ENCODE measurements at regions not wholly inside any gene's neighbourhood (a gene's known extent, or its start where the extent isn't known, plus 50 kb on each side); places are given as distances from the start of the nearest gene placed in this dataset.
A peak's percentile ranks its signal among the peaks of the same experiment; 100 is the strongest.

- no peak for DNase-seq (ENCODE audit: low read depth)
Measured at GRCh38 chr2:52934920-52935640, 832.5 kb upstream of the CHAC2 start.

- peak; percentile 68 for DNase-seq (ENCODE audit: low read depth)
Measured at GRCh38 chr2:52934323-52934898, 833.2 kb upstream of the CHAC2 start.

- no peak for DNase-seq (ENCODE audit: low read depth)
Measured at GRCh38 chr2:52933878-52934277, 833.7 kb upstream of the CHAC2 start.

- DNase-seq (ENCODE audit: low read depth): no peak
Measured at GRCh38 chr2:52931660-52932059, 835.9 kb upstream of the CHAC2 start.

GRCh38 chr2:52929412-52929811 lies 838.2 kb upstream of the CHAC2 start:
- no peak for DNase-seq (ENCODE audit: low read depth)

- no peak for DNase-seq (ENCODE audit: low read depth)
Measured at GRCh38 chr2:52919673-52920072, 847.9 kb upstream of the CHAC2 start.

DNA sequence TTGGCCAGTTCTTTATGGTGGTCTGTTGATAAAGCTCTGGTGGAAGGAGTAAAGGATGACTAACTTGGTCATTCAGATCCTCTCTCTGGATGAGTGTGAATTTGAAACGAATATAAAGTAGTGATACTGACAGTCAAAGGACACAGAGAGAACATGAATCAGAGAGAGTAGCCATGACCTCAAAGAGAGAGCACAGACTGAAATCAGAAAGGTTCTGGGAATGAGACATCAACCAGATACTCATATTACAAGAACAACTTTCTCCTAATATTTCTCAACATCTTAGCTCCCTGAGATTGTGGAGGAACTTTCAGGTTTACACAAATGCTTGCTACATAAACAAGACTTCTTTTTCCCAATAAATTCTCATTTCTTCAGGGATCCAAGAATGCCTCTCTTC lies 849.1 kb upstream of the CHAC2 start:
- DNase-seq (ENCODE audit: low read depth): no peak

- DNase-seq (ENCODE audit: low read depth): no peak
Measured at GRCh38 chr2:52916981-52917380, 850.6 kb upstream of the CHAC2 start.

DNA sequence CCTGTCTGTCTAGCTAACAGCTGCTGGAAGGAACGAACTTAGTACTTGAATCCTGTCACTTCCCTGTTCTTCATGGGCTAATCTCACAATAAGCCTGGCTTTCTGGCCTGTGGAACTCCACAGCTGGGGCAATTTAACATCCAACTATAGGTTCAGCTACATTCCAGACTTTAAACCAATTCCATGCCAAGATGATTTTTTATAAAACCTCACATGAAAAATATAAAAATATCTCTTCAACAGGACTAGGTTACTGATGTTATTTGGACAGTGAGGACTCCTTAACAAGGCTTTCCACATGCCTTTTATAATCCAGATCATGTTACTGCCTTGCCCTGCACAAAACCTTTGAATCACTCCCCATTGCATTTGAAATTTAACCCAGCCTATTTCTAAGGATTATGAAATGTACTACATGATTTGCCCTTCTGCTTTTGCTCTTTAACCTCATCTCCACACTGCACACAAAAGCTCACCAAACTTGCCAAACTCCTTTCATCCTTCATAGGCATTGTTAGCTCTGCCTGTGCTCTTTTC lies 863.2 kb upstream of the CHAC2 start:
- DNase-seq (ENCODE audit: low read depth): no peak

DNA sequence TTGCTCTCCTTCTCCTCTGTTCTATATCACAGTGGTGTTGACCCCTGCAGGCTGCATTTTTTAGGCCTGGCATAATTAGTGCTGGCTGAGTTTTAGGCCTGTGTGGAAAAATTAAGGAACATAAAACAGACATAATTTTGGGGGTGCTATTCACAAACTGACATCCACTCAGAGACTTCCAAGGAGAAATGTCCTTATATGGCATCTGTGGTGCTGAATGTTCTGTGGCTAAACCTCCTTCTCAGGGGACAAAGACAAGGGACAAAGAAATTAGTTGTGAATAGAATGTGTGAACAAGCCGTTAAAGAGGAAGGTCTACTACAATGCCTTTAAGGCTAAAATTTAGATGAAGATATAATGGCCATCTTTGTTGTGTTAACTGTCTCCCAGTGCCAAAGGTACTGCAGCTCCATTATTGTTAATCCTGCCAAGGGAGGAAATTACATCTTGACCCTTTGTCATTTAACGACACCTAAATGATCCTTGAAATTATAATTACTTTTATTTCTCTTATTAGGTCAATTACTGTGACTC lies 870.0 kb upstream of the CHAC2 start:
- no peak for DNase-seq (ENCODE audit: low read depth)

DNA sequence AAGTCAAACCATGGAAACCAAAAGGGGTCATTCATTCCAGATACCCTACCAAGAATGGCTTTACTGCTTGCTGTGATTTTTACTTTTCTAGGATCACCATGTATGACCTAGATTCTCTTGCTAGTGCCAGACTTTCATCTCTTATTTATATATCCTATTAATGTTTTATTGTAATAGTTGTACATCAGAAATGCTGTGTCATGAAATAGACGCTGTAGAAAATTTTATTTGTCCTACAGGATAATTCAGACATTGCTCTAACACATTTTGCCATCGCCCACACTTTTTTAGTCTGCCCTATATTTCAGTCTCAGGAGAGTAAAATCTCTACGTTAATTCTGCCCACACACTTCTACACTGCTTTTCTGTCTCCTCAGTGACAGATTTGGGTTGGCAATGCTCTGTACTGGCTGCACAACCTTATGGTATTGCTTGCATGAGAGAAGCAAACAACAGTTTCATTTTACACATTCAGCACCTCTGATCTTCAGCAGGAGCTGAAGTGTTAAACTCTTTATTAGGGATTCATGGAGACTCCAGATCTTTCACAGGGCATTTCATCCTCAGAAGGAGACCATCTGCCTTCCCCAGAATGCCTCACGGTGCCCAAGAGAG lies 871.8 kb upstream of the CHAC2 start:
- no peak for DNase-seq (ENCODE audit: low read depth)

- no peak for DNase-seq (ENCODE audit: low read depth)
Measured at GRCh38 chr2:52886556-52886955, 881.0 kb upstream of the CHAC2 start.

GRCh38 chr2:52884761-52885352 lies 882.7 kb upstream of the CHAC2 start:
- no peak for DNase-seq (ENCODE audit: low read depth)

DNA sequence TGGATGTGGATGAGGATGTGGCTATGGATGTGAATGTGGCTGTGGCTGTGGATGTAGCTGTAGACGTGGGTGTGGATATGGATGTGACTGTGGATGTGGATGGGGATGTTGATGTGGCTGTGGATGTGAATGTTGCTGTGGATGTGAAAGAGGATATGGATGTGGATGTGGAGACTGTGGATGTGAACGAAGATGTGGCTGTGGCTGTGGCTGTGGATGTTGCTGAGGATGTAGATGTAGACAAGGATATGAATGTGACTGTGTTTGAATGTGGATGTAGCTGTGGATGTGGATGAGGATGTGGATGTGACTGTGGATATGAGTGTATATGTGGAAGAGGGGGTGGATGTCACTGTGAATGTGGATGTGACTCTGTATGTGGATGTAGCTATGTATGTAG lies 884.6 kb upstream of the CHAC2 start:
- no peak for DNase-seq (ENCODE audit: low read depth)

- no peak for DNase-seq (ENCODE audit: low read depth)
Measured at GRCh38 chr2:52881606-52882005, 886.0 kb upstream of the CHAC2 start.

- no peak for DNase-seq (ENCODE audit: low read depth)
Measured at GRCh38 chr2:52880872-52881271, 886.7 kb upstream of the CHAC2 start.

DNA sequence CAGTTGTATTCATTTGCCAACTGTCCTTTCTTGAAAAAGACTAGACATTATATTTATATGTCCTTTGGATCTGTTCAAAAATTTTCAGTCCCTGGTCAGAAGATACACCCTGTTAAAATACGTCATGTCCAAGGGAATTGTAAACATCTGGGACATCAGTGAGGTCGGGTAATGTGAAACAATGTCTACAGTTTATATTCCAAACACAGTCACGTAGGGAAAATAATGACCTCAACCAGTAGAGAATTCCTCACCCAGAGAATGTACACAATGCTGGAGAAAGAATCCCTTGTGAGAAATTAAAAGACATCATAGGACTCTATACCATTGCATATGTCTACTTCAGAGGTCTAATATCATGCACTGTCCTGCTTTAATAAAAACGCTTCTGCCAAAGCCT lies 888.0 kb upstream of the CHAC2 start:
- no peak for DNase-seq (ENCODE audit: low read depth)

GRCh38 chr2:52877703-52878102 lies 889.9 kb upstream of the CHAC2 start:
- no peak for DNase-seq (ENCODE audit: low read depth)

GRCh38 chr2:52874466-52875106 lies 893.0 kb upstream of the CHAC2 start:
- no peak for DNase-seq (ENCODE audit: low read depth)

- no peak for DNase-seq (ENCODE audit: low read depth)
Measured at GRCh38 chr2:52862801-52863200, 904.8 kb upstream of the CHAC2 start.

DNA sequence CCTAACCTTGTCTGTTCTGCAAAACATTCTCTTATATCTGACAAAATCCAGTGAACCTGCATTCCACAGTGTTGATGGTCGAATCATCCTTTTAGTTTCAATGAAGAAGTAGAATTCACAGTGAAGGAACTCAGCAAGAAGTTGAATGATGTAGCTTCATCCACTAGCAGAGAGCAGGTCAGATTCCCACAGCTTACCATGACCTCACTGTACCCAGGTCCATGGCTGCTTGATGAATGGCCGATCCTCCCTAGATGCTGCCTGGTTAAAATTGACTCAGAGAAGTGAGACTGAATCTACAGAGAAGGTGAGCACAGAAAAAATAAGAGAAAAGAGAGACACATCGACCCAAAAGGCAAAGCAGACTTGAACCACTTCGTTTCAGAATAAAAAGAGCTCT lies 906.0 kb upstream of the CHAC2 start:
- DNase-seq (ENCODE audit: low read depth): no peak

- no peak for DNase-seq (ENCODE audit: low read depth)
Measured at GRCh38 chr2:52859065-52859464, 908.5 kb upstream of the CHAC2 start.

Measured in fibroblast of the conjunctiva (primary cell).